ENCODE measurements at regions not wholly inside any gene's neighbourhood (a gene's known extent, or its start where the extent isn't known, plus 50 kb on each side); places are given as distances from the start of the nearest gene placed in this dataset.

DNA sequence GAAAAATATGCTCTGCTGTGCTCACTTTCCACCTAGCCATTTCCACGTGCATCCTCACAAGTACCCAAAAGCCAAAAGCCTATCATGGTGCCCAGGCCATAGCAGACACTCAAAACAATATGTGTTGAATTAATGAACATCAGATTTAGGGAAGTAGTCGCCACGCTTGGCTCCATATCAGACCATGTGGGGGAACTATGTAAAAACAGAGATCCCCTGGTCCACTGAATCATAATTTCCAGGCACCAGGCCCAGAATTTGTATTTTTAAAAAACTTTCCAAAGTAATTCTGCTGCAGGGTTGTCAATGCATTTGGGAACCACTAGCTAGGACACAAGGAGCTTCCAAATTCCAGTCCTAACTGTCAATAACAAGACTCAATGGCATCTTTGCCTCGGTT is 77.3 kb downstream of the CNTN3 start:
- Mint-ChIP-seq H3K4me1 (no peaks in the 10 kb centered on the region), H3K4me3 (no peak overlapping the region), H3K36me3 (no peaks in the 10 kb centered on the region), H3K9me3 (no peaks in the 10 kb centered on the region), H3K27ac (no peak overlapping the region), H3K27me3 (ENCODE audit: low read depth) (peaks cover 46% of the 10 kb centered on the region)
- CTCF ChIA-PET, result no interaction called here
- POLR2A ChIA-PET, result no interaction called here
- no peak for TF ChIP-seq CREB1 (CRISPR knock-in tag; IDR thresholded peaks at IDR 0.05)
- TF ChIP-seq, protein P1, sequence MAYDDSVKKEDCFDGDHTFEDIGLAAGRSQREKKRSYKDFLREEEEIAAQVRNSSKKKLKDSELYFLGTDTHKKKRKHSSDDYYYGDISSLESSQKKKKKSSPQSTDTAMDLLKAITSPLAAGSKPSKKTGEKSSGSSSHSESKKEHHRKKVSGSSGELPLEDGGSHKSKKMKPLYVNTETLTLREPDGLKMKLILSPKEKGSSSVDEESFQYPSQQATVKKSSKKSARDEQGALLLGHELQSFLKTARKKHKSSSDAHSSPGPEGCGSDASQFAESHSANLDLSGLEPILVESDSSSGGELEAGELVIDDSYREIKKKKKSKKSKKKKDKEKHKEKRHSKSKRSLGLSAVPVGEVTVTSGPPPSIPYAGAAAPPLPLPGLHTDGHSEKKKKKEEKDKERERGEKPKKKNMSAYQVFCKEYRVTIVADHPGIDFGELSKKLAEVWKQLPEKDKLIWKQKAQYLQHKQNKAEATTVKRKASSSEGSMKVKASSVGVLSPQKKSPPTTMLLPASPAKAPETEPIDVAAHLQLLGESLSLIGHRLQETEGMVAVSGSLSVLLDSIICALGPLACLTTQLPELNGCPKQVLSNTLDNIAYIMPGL (CRISPR knock-in tag; IDR thresholded peaks at IDR 0.05), result no peak
- TF ChIP-seq, protein P2, sequence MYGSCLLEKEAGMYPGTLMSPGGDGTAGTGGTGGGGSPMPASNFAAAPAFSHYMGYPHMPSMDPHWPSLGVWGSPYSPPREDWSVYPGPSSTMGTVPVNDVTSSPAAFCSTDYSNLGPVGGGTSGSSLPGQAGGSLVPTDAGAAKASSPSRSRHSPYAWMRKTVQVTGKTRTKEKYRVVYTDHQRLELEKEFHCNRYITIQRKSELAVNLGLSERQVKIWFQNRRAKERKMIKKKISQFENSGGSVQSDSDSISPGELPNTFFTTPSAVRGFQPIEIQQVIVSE (CRISPR knock-in tag; IDR thresholded peaks at IDR 0.05; ENCODE audit: borderline replicate concordance), result no peak
- no peak for ATAC-seq
- DNase-seq (ENCODE audit: low spot score), result no peak

GRCh38 chr3:74535281-74535680 is 79.2 kb downstream of the CNTN3 start:
- POLR2A ChIA-PET, result no interaction called here
- Mint-ChIP-seq H3K9me3 (no peaks in the 10 kb centered on the region), H3K27ac (no peak overlapping the region), H3K4me1 (no peaks in the 10 kb centered on the region), H3K36me3 (no peaks in the 10 kb centered on the region), H3K27me3 (ENCODE audit: low read depth) (peaks cover 61% of the 10 kb centered on the region), H3K4me3 (no peak overlapping the region)
- DNase-seq (ENCODE audit: low spot score) (no peak), ATAC-seq (no peak)
- CTCF ChIA-PET, result no interaction called here
- TF ChIP-seq SOX15 (CRISPR knock-in tag; IDR thresholded peaks at IDR 0.05) (no peak), CREB1 (CRISPR knock-in tag; IDR thresholded peaks at IDR 0.05) (no peak), JUN (CRISPR knock-in tag; IDR thresholded peaks at IDR 0.05) (no peak), CBFB (CRISPR knock-in tag; IDR thresholded peaks at IDR 0.05; ENCODE audit: low read depth) (no peak), ATF3 (CRISPR knock-in tag; conservative IDR thresholded peaks at IDR 0.05) (no peak), ZNF512 (CRISPR knock-in tag; IDR thresholded peaks at IDR 0.05; ENCODE audit: borderline replicate concordance) (no peak), IRF2 (CRISPR knock-in tag; IDR thresholded peaks at IDR 0.05; ENCODE audit: borderline replicate concordance, low read depth) (no peak), ZNF121 (CRISPR knock-in tag; IDR thresholded peaks at IDR 0.05) (no peak), ARID4B (CRISPR knock-in tag; IDR thresholded peaks at IDR 0.05; ENCODE audit: borderline replicate concordance) (no peak), ESRRA (CRISPR knock-in tag; IDR thresholded peaks at IDR 0.05; ENCODE audit: borderline replicate concordance) (no peak), GTF2I (CRISPR knock-in tag; conservative IDR thresholded peaks at IDR 0.05) (no peak), ZNF281 (CRISPR knock-in tag; IDR thresholded peaks at IDR 0.05) (no peak), ZNF396 (CRISPR knock-in tag; IDR thresholded peaks at IDR 0.05; ENCODE audit: borderline replicate concordance) (no peak), TEAD4 (CRISPR knock-in tag; IDR thresholded peaks at IDR 0.05) (no peak), MYBL2 (CRISPR knock-in tag; IDR thresholded peaks at IDR 0.05) (no peak)
- TF ChIP-seq, protein P1 (CRISPR knock-in tag; IDR thresholded peaks at IDR 0.05), result no peak
- TF ChIP-seq, protein P3, sequence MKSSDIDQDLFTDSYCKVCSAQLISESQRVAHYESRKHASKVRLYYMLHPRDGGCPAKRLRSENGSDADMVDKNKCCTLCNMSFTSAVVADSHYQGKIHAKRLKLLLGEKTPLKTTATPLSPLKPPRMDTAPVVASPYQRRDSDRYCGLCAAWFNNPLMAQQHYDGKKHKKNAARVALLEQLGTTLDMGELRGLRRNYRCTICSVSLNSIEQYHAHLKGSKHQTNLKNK (CRISPR knock-in tag; IDR thresholded peaks at IDR 0.05), result no peak
- TF ChIP-seq, protein P4, sequence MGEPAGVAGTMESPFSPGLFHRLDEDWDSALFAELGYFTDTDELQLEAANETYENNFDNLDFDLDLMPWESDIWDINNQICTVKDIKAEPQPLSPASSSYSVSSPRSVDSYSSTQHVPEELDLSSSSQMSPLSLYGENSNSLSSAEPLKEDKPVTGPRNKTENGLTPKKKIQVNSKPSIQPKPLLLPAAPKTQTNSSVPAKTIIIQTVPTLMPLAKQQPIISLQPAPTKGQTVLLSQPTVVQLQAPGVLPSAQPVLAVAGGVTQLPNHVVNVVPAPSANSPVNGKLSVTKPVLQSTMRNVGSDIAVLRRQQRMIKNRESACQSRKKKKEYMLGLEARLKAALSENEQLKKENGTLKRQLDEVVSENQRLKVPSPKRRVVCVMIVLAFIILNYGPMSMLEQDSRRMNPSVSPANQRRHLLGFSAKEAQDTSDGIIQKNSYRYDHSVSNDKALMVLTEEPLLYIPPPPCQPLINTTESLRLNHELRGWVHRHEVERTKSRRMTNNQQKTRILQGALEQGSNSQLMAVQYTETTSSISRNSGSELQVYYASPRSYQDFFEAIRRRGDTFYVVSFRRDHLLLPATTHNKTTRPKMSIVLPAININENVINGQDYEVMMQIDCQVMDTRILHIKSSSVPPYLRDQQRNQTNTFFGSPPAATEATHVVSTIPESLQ (CRISPR knock-in tag; IDR thresholded peaks at IDR 0.05), result no peak
